GM18498 (cell line): ENCODE measurements at regions not wholly inside any gene's neighbourhood (a gene's known extent, or its start where the extent isn't known, plus 50 kb on each side); places are given as distances from the start of the nearest gene placed in this dataset.

Experiments used
- ATAC-seq: cut with Tn5 transposase; IDR thresholded peaks from one replicate; pipeline ENCODE4 v1.9.1; 2021; ENCODE audit warnings: mild to moderate bottlenecking, moderate library complexity; ENCODE audit not compliant: unreplicated experiment

GRCh38 chr5:2507611-2508010 lies 243.9 kb downstream of the IRX2 start:
- no peak for ATAC-seq

DNA sequence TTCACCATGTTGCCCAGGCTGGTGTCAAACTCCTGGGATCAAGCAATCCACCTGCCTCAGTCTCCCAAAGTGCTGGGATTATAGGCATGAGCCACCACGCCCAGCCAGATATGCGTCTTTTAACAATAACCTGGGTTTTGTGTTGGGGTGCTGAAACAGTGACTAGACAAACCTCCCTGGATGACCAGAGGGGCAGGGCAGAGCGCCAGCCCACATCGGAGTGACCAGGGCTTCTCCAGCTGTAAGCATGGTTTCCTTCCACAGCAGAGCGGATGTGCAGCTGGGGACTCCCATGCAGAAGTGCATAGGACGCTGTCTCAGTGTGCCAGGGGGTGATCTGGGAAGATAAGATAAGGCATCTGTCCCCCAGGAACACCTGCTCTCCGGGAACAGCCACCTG lies 244.9 kb downstream of the IRX2 start:
- no peak for ATAC-seq

DNA sequence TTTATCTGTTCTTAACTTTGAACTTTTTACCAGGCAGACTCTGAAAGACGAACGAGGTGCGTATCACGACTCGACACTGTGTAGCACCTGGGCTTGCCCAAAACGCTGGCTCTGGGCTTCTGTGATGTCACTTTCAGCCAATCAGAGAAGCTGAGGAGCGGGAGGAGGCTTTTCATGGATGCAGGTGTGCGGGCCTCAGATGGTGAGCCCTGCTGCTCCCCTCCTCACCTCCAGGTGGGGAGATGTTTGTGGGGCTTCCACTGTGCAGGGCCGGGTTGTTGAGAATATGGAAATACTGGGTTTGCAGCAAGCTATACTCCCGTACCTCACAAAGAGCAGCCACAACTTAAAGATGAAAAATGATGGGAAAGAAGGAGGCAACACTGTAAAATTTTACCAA lies 246.3 kb downstream of the IRX2 start:
- ATAC-seq = no peak

- no peak for ATAC-seq
Measured at GRCh38 chr5:2502970-2503594, 248.4 kb downstream of the IRX2 start.

- ATAC-seq = no peak
Measured at GRCh38 chr5:2499917-2500316, 251.6 kb downstream of the IRX2 start.

DNA sequence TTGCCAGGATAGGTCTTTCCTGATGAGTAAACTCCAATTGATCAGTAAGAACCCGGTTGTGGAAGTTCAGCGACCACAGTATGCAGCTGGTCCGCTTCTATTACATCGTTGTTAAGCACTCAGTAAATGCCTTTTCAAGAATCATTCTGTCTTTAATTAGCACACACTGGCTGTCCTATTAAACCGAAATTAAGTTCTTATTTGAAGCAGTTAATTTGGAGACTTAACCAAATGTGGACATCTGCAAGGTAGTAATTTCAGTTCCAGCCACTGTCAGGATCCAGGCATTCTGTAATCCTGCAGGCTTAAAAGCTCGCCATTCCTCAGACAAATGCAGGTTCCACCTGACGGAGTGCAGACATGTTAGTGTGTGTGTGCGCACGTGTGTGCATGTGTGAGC lies 254.6 kb downstream of the IRX2 start:
- ATAC-seq = no peak

- no peak for ATAC-seq
Measured at GRCh38 chr5:2496126-2496525, 255.4 kb downstream of the IRX2 start.

- ATAC-seq = no peak
Measured at GRCh38 chr5:2493356-2493755, 258.1 kb downstream of the IRX2 start.

DNA sequence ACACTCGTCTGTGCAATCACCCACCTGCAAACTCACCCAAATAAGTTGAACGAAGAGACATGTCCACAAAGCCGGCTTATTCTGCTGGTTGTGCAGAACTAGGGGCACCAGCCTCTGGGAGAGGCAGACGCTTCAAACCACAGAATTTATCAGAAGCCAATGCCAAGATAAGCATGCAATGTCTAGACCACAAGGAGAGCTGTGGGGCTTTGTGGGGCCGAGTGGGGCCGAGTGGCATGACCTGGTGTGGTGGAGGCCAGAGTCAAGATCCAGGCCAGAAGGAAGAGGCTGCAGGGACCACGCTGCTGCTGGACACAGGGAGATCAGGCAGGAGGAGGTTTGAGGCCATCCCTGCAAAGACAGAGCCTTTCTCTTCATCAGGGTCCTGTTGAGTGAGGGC lies 259.0 kb downstream of the IRX2 start:
- ATAC-seq = no peak

DNA sequence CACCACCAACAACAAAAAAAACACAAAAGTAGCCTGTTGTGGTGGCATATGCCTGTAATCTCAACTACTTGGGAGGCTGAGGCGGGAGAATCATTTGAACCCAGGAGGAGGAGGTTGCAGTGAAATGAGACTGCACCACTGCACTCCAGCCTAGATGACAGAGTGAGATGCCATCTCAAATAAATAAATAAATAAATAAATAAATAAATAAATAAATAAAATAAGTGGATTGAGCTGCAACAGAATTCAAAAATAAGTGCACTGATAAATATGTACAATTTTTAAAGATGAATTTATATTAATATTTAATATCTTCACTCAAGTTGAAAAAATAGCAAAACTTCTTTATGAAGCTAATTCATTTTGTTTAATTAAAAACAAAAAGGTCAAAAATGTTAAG lies 259.6 kb downstream of the IRX2 start:
- no peak for ATAC-seq

DNA sequence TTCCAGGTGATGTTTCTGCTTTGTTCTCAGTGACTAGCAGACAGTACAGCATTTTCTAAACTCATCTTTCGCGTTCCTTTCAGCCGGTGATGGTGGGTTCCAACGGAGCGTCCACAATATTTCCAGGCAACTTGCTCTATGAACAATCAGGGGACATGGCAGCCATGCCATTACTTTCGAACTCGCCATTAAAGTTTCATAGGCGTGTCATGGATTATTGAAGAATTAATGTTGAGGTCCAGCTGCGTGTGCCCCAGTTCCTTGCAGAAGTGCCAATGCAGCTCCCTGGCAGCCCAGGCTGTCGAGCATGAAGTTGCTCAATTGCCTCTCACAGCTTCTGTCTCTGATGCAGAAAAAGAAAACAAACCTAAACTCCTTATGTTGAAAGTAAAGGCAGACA lies 262.2 kb downstream of the IRX2 start:
- ATAC-seq = no peak

DNA sequence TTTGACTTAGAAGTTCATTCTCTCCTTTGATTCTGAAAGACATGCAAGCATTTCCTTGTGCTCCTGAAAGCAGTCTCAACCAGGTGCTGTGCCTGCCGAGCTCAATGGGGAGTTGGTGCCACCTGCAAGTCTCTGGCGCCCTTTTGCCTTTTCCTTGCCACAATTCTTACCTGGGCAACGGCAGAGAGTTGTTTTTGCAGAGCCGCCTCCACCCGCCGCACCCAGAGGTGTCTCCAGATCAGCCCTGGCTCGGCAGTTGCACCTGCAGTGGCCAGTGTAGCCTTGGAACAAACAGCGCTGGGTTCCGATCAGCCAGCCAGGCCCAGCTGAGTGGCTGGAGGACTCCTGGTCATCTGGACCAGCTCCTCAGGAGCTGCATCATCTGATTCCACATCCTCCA lies 262.9 kb downstream of the IRX2 start:
- ATAC-seq = no peak

DNA sequence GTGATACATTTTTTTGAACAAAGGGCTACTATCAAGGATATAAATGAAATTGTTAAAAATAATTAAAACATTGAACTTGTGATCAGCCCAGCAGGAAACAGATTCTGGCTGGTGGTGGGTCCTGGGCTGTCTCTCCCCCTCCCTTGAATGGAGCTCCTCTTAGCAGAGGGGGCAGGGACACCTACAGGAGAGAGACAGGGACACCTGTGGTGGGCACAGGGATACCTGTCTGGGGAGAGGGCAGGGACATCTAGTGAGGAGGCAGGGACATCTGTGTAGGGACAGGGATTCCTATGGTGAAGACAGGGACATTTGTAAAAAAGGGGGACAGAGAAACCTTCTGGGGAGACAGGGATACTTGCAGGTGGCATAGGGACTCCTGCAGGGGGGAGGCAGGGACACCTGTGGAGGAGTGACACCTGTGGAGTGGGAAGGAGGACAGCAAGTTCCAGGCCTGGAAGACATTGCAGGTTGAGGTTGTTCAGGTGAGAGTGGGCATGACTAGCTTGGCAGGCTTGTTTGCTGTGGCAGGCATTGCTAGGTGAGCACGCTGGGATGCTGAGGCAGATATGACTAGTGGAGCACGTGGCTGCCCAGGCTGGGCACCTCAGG lies 264.2 kb downstream of the IRX2 start:
- no peak for ATAC-seq

DNA sequence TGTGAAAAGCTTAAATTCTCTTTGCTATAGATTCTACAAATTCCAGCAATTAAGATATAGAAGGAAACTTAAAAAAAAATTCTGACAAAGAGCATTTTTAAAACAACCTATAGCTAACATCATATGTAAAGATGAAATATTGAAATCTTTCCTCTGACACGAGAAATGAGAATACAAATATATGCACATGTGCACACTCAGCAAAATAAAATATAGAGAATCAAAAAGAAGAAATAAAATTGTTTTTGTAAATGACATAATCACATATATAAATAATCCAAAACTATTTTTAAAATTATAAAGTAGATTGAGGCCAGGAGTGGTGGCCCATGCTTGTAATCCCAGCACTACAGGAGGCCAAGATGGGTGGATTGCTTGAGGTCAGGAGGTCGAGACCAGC lies 265.1 kb downstream of the IRX2 start:
- no peak for ATAC-seq

GRCh38 chr5:2482778-2483177 lies 268.7 kb downstream of the IRX2 start:
- no peak for ATAC-seq

DNA sequence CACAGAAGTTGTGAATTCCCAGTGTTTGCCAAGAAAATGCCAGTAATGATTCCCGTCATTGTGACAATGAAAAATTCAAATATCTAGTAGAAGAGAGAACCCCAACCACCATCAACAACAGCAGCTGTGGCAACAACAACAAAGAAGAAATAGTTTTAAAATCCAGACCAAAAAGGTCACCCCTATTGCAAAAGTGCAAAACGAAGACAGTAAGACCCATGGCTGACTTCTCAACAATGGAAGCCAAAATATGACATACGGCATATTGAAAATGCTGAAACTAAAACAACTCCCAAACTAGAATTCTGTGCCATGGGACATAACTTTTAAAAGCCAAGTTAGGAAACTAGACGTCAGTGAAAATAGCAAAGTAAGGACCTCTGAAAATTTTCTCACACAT lies 270.6 kb downstream of the IRX2 start:
- no peak for ATAC-seq

DNA sequence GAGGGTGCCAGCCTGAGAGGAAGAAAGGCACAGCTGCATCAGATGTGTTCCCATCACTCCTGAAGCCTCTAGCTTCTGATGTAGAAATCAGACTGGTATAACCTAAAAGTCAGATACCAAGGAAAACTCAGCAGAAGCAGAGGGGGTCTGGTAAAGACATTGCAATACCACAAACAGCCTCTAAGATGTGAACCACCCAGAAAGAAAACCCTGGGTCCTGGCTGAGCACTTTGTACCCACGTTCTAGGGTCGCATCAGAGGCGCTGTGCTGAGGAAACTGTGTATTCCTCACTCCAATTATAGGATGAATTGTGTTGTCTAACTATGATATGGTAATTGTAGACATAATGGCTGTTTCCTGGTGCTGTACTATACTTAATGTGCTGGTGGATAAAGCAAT lies 275.6 kb downstream of the IRX2 start:
- no peak for ATAC-seq

- no peak for ATAC-seq
Measured at GRCh38 chr5:2472670-2473069, 278.8 kb downstream of the IRX2 start.

DNA sequence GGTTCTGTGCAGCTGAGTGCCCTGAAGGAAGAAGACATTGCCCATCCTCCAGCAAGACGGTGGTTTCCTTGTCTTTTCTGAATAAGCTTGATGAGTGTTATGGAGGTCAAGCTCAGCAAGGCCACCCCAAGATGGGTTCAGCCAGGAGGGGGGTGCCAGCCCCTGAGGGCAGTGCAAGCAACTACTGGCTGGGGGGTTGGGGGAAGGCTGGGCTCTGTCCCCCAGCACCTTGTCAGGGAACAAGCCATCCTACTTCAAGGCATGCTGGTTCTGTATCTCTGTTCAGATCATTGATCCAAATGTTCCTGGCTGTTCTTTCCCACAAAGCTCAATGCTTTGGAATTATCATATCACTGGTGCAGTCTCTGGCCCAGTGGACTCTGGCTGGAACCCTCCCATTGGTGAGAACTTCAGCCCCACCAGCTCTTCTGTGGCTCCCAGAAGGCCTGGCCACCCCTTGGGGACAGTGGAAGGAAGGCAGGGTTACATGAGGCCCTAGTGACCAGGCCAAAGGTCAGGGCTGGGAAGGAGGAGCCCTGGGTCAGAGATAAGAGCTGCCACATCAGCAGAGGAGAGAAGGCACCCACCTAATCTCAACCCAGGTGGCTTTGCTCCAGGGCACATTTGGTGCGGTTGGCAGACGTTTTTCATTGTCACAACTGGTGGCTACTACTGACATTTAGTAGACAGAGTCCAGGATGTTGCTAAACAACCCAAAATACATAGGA lies 280.2 kb downstream of the IRX2 start:
- no peak for ATAC-seq

DNA sequence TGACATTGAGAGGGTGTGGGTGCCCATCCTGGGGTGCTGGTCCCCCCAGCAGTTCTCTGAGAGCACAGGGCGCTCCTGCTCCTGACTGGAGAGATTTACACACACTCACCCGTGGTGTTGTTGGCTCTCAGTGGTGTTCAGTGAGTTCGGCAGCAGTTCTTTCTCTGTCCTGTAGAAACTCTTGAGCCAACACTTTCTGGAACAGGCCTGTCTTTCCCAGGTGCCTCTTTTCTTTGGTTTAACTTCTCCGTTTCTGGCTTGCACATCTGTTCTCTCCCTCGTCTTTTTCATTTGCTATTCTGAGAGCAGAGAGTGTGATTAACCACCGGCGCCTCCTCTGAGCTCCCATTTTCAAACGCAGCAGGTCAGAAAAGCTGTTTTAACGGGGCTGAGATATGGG lies 284.5 kb downstream of the IRX2 start:
- no peak for ATAC-seq

GRCh38 chr5:2465383-2465782 lies 286.1 kb downstream of the IRX2 start:
- no peak for ATAC-seq

- no peak for ATAC-seq
Measured at GRCh38 chr5:2464141-2464540, 287.3 kb downstream of the IRX2 start.
